GM12865 (cell line): ENCODE measurements at regions not wholly inside any gene's neighbourhood (a gene's known extent, or its start where the extent isn't known, plus 50 kb on each side); places are given as distances from the start of the nearest gene placed in this dataset.

Experiments used
- DNase-seq: peaks from one replicate; pipeline ENCODE4 v3.0.0; 2010; ENCODE audit warnings: low read depth
- H3K4me3 ChIP-seq: 2 replicates; pipeline ENCODE4 v1.5.1; 2011; ENCODE audit warnings: mild to moderate bottlenecking, low read depth, low read length, control low read depth
- TF ChIP-seq, protein P1 (sequence below): IDR thresholded peaks from 2 replicates; pipeline ENCODE4 v1.5.1; 2011; ENCODE audit warnings: low read length, control low read depth, low read depth, inconsistent platforms; ENCODE audit not compliant: insufficient read depth; ENCODE audit errors: missing control alignments

- no peak for DNase-seq
- TF ChIP-seq, protein P1, sequence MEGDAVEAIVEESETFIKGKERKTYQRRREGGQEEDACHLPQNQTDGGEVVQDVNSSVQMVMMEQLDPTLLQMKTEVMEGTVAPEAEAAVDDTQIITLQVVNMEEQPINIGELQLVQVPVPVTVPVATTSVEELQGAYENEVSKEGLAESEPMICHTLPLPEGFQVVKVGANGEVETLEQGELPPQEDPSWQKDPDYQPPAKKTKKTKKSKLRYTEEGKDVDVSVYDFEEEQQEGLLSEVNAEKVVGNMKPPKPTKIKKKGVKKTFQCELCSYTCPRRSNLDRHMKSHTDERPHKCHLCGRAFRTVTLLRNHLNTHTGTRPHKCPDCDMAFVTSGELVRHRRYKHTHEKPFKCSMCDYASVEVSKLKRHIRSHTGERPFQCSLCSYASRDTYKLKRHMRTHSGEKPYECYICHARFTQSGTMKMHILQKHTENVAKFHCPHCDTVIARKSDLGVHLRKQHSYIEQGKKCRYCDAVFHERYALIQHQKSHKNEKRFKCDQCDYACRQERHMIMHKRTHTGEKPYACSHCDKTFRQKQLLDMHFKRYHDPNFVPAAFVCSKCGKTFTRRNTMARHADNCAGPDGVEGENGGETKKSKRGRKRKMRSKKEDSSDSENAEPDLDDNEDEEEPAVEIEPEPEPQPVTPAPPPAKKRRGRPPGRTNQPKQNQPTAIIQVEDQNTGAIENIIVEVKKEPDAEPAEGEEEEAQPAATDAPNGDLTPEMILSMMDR: no peak
- no peak overlapping the region for H3K4me3 ChIP-seq
These were observed 156.7 kb downstream of the DCAF12L1 start for GRCh38 chrX:126395909-126396308.

GRCh38 chrX:126394681-126395080 lies 157.9 kb downstream of the DCAF12L1 start:
- no peak overlapping the region for H3K4me3 ChIP-seq
- DNase-seq: no peak
- TF ChIP-seq, protein P1: no peak

DNA sequence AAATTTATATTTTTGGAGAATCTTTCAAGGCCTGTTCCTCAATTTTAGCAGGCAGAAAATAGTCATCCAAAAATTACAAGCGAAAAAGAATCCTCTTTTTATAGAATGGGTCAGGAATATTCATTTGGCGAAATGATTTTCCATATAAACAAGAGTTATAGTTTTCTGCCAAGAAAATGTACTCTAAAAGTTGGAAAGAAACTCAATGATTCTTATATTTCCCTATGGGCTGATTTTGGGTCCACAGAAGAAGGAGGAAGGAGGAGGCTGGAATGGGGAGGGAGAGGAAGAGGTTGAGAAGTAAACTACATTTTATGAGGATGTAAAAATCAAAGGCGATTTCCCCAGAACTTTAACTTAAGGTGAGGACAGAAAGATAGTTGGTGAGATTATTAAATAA lies 159.3 kb downstream of the DCAF12L1 start:
- TF ChIP-seq, protein P1: no peak
- DNase-seq: no peak
- H3K4me3 ChIP-seq: no peak overlapping the region

GRCh38 chrX:126376465-126376864 lies 176.1 kb downstream of the DCAF12L1 start:
- DNase-seq: no peak
- TF ChIP-seq, protein P1: no peak

DNA sequence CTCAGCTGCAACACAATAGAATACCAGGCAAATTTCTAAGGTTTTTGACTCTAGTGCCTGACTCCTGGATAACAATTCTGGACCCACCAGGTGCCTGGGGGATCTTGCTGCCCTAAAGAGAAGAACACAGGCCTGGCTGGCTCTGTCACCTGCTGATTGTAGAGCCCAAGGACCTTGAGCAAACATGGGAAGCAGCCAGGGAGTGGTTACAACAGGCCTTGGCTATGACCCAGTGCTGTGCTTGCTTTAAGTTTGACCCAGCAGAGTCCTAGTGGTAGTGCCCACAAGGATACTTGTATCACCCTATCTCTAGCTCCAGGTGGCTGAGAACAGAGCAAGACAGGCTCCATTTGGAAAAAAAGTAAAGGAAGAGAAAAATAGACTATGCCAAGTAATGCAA lies 176.8 kb upstream of the DCAF12L2 start:
- TF ChIP-seq, protein P1: no peak
- no peak overlapping the region for H3K4me3 ChIP-seq
- DNase-seq: no peak

More at GRCh38 chrX:126376465-126376864, 176.1 kb downstream of the DCAF12L1 start:
- no peak overlapping the region for H3K4me3 ChIP-seq

DNA sequence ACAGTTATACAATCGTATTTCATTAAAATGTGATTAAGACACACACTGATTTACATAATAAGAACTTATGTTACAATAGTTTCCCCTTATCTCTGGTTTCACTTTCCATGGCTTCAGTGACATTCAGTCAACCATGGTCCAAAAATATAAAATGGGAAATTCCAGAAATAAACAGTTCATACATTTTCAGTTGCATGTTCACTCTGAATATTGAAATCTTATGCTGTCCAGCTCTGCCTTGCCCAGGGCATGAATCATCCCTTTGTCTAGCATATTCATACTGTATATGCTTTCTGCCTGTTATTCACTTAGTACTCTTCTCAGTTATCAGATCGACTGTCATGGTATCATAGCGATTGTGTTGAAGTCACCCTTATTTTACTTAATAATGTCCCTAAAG lies 173.8 kb upstream of the DCAF12L2 start:
- TF ChIP-seq, protein P1: no peak
- no peak overlapping the region for H3K4me3 ChIP-seq
- DNase-seq: peak; percentile 5

DNA sequence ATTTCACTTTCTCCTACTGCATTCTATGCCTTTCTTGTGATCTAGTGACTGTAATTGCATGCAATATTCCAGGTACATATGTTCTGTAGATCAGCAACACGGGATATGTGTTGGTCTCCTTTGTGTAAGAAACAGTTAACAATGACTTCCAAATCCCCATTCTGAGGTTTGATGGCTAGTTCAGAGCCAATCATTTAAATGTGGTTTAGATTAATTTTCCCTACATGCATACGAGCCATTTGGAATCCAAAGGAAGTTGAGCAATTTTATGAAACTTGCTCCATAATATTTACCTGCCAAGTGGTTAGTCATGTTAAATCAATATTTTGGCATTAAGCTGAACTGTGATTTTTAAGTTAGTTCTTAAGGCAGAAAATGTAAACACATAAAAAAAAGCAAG lies 172.8 kb upstream of the DCAF12L2 start:
- DNase-seq: no peak
- TF ChIP-seq, protein P1: no peak
- H3K4me3 ChIP-seq: no peak overlapping the region
